Neuronal stem cell (in vitro differentiated cells): ENCODE measurements at regions not wholly inside any gene's neighbourhood (a gene's known extent, or its start where the extent isn't known, plus 50 kb on each side); places are given as distances from the start of the nearest gene placed in this dataset.

ENCODE experiments used
- DNase-seq: peaks from one replicate; pipeline ENCODE4 v3.0.0-alpha.2; 2013; ENCODE audit warnings: low spot score
- H2AFZ ChIP-seq: one replicate; pipeline ENCODE4 v1.6.1; 2013; ENCODE audit warnings: mild to moderate bottlenecking, low read length, inconsistent platforms
- H2AK5ac ChIP-seq: 2 replicates; pipeline ENCODE4 v1.6.1; 2013; ENCODE audit warnings: low read depth, mild to moderate bottlenecking, inconsistent platforms, low read length, moderate library complexity, mixed read lengths
- H2BK120ac ChIP-seq: 2 replicates; pipeline ENCODE4 v1.6.1; 2013; ENCODE audit warnings: low read depth, mild to moderate bottlenecking, inconsistent platforms, low read length, moderate library complexity, mixed read lengths
- H2BK12ac ChIP-seq: one replicate; pipeline ENCODE4 v1.6.1; 2013; ENCODE audit warnings: low read length, inconsistent platforms
- H2BK15ac ChIP-seq: 2 replicates; pipeline ENCODE4 v1.6.1; 2013; ENCODE audit warnings: mild to moderate bottlenecking, low read length, inconsistent platforms, mixed read lengths
- H2BK5ac ChIP-seq: one replicate; pipeline ENCODE4 v1.6.1; 2013; ENCODE audit warnings: inconsistent platforms, mild to moderate bottlenecking, low read length, moderate library complexity
- H3K14ac ChIP-seq: one replicate; pipeline ENCODE4 v1.6.1; 2013; ENCODE audit warnings: low read length, inconsistent platforms
- H3K18ac ChIP-seq: 2 replicates; pipeline ENCODE4 v1.6.1; 2013; ENCODE audit warnings: low read length, inconsistent platforms
- H3K23ac ChIP-seq: 2 replicates; pipeline ENCODE4 v1.6.1; 2013; ENCODE audit warnings: low read depth, mild to moderate bottlenecking, mixed read lengths, low read length, inconsistent platforms; ENCODE audit not compliant: poor library complexity
- H3K27ac ChIP-seq: replicated peaks from 3 replicates; pipeline ENCODE4 v1.5.1; 2013; ENCODE audit warnings: low read length, inconsistent platforms
- H3K27me3 ChIP-seq, 3 experiments: 2 replicates each; pipeline ENCODE4 v1.6.1; 2013; ENCODE audit warnings: low read length in 3 of 3, mild to moderate bottlenecking in 2 of 3, inconsistent platforms in 1 of 3, low read depth in 1 of 3, mixed read lengths in 1 of 3, moderate library complexity in 1 of 3; ENCODE audit not compliant: control insufficient read depth in 3 of 3, insufficient read depth in 3 of 3
- H3K36me3 ChIP-seq, 2 donors: replicated peaks in 1 of 2; 2 replicates each; pipeline ENCODE4 v1.6.1; 2013; ENCODE audit warnings: low read length in 2 of 2; ENCODE audit not compliant: control insufficient read depth in 2 of 2, insufficient read depth in 2 of 2
- H3K4ac ChIP-seq: 2 replicates; pipeline ENCODE4 v1.6.1; 2013; ENCODE audit warnings: inconsistent platforms, mild to moderate bottlenecking, low read length, moderate library complexity
- H3K4me1 ChIP-seq, 2 donors: 1 replicate in 1 of 2; 2 replicates in 1 of 2; pipeline ENCODE4 v1.6.1; 2013; ENCODE audit warnings: low read length in 2 of 2, low read depth in 1 of 2; ENCODE audit not compliant: control insufficient read depth in 2 of 2, insufficient read depth in 1 of 2
- H3K4me2 ChIP-seq: one replicate; pipeline ENCODE4 v1.6.1; 2013; ENCODE audit warnings: mild to moderate bottlenecking, low read length, inconsistent platforms; ENCODE audit not compliant: insufficient read depth, poor library complexity, severe bottlenecking
- H3K4me3 ChIP-seq, 2 donors: 2 replicates each; pipeline ENCODE4 v1.5.1; 2013; ENCODE audit warnings: low read length in 2 of 2, mild to moderate bottlenecking in 2 of 2, inconsistent platforms in 1 of 2, moderate library complexity in 1 of 2
- H3K79me1 ChIP-seq: one replicate; pipeline ENCODE4 v1.6.1; 2013; ENCODE audit warnings: low read depth, mild to moderate bottlenecking, inconsistent platforms, low read length, moderate library complexity
- H3K9ac ChIP-seq: one replicate; pipeline ENCODE4 v1.6.1; 2013; ENCODE audit warnings: mild to moderate bottlenecking, low read depth, low read length, inconsistent platforms; ENCODE audit not compliant: poor library complexity
- H3K9me3 ChIP-seq, 2 donors: replicated peaks in 1 of 2; 2 replicates each; pipeline versions ENCODE3 to v1.6.1; 2013; ENCODE audit warnings: low read length in 2 of 2, mild to moderate bottlenecking in 2 of 2, inconsistent platforms in 1 of 2, low read depth in 1 of 2, mixed read lengths in 1 of 2, moderate library complexity in 1 of 2; ENCODE audit not compliant: control insufficient read depth in 2 of 2, insufficient read depth in 1 of 2
- H4K8ac ChIP-seq: one replicate; pipeline ENCODE4 v1.6.1; 2013; ENCODE audit warnings: low read depth, mild to moderate bottlenecking, inconsistent platforms, low read length, moderate library complexity
- H4K91ac ChIP-seq: one replicate; pipeline ENCODE4 v1.6.1; 2013; ENCODE audit warnings: low read length, low read depth, mild to moderate bottlenecking, inconsistent platforms; ENCODE audit not compliant: poor library complexity
- WGBS, 2 donors: extraction: QIAGEN DNeasy Blood & Tissue Kit; methylation state at CpG; one replicate each; pipeline ENCODE4 v1.1.7; 2013; ENCODE audit warnings: missing lambda C conversion rate in 2 of 2, mixed read lengths in 1 of 2; ENCODE audit not compliant: insufficient read length in 2 of 2, insufficient replicate concordance in 1 of 2; ENCODE audit errors: extremely low coverage in 2 of 2; 5-methylcytosine and 5-hydroxymethylcytosine counted together

DNA sequence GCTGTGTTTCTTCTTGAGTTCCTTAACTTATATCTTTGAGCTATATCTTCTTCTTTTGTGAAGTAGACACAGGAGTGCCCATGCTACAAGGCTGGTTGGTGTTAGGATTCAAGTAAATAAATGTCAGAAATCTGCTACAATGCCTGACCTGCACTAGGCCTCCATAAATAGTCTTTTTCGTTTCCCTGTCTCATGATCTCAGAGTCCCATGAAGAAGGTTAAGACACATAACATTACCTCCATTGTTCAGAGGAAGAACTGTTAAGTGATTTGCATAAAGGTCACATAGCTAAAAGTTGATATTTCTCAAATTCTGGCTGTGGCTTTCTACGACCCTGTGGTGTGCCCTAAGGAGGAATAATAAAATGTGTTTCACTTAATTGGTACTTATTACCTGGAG, 228.4 kb downstream of the KCNS3 start:
- no peak overlapping the region for H3K9ac ChIP-seq
- H3K4me2 ChIP-seq: no peak overlapping the region
- no peak overlapping the region for H2BK5ac ChIP-seq
- no peak overlapping the region for H3K27ac ChIP-seq
- H3K4me3 ChIP-seq: no peak overlapping the region
- no peak overlapping the region for H2BK15ac ChIP-seq
- no peak overlapping the region for H2AFZ ChIP-seq
- no peak overlapping the region for H2AK5ac ChIP-seq
- H3K14ac ChIP-seq: no peak overlapping the region
- H3K27me3 ChIP-seq: no peaks in the 10 kb centered on the region
- H3K9me3 ChIP-seq: no peaks in the 10 kb centered on the region
- no peak for DNase-seq
- no peaks in the 10 kb centered on the region for H3K36me3 ChIP-seq
- no peak overlapping the region for H3K4ac ChIP-seq
- no peak overlapping the region for H2BK12ac ChIP-seq
- no peaks in the 10 kb centered on the region for H3K4me1 ChIP-seq
- H2BK120ac ChIP-seq: no peak overlapping the region
- H3K79me1 ChIP-seq: no peaks in the 10 kb centered on the region
- no peak overlapping the region for H3K23ac ChIP-seq
- no CpG with 5 or more reads among the region's 2 CpGs for WGBS, 2 donors
- no peak overlapping the region for H4K91ac ChIP-seq
- H3K18ac ChIP-seq: no peak overlapping the region
- no peak overlapping the region for H4K8ac ChIP-seq

GRCh38 chr2:18105929-18106328, 227.5 kb downstream of the KCNS3 start:
- DNase-seq: no peak

GRCh38 chr2:18104595-18105224, 226.2 kb downstream of the KCNS3 start:
- no peak overlapping the region for H4K91ac ChIP-seq
- WGBS, 2 donors: no CpG with 5 or more reads among the region's 5 CpGs
- no peak overlapping the region for H3K4me2 ChIP-seq
- no peak overlapping the region for H3K9ac ChIP-seq
- no peak overlapping the region for H2BK15ac ChIP-seq
- no peak for DNase-seq
- no peak overlapping the region for H3K18ac ChIP-seq
- H3K27ac ChIP-seq: no peak overlapping the region
- no peaks in the 10 kb centered on the region for H3K27me3 ChIP-seq
- H4K8ac ChIP-seq: no peak overlapping the region
- no peak overlapping the region for H2AFZ ChIP-seq
- no peak overlapping the region for H3K4me3 ChIP-seq
- H3K9me3 ChIP-seq: no peaks in the 10 kb centered on the region
- no peaks in the 10 kb centered on the region for H3K4me1 ChIP-seq
- H3K36me3 ChIP-seq: no peaks in the 10 kb centered on the region
- H2AK5ac ChIP-seq: no peak overlapping the region
- H2BK12ac ChIP-seq: no peak overlapping the region
- H2BK120ac ChIP-seq: no peak overlapping the region
- no peaks in the 10 kb centered on the region for H3K79me1 ChIP-seq
- H3K4ac ChIP-seq: no peak overlapping the region
- H3K14ac ChIP-seq: no peak overlapping the region
- no peak overlapping the region for H3K23ac ChIP-seq
- no peak overlapping the region for H2BK5ac ChIP-seq

More at GRCh38 chr2:18105929-18106328, 227.5 kb downstream of the KCNS3 start:
- Histone ChIP-seq H3K36me3 (no peaks in the 10 kb centered on the region), H2BK120ac (no peak overlapping the region), H3K14ac (no peak overlapping the region), H4K91ac (no peak overlapping the region), H2AK5ac (no peak overlapping the region), H3K9me3 (no peaks in the 10 kb centered on the region), H3K4me3 (no peak overlapping the region), H2BK5ac (no peak overlapping the region), H4K8ac (no peak overlapping the region), H3K27me3 (no peaks in the 10 kb centered on the region), H2AFZ (no peak overlapping the region), H2BK15ac (no peak overlapping the region), H2BK12ac (no peak overlapping the region), H3K4ac (no peak overlapping the region), H3K79me1 (no peaks in the 10 kb centered on the region), H3K9ac (no peak overlapping the region), H3K23ac (no peak overlapping the region), H3K4me2 (no peak overlapping the region), H3K4me1 (no peaks in the 10 kb centered on the region), H3K27ac (no peak overlapping the region), H3K18ac (no peak overlapping the region)
- WGBS, 2 donors: no CpG with 5 or more reads among the region's 1 CpG

- no peaks in the 10 kb centered on the region for H3K9me3 ChIP-seq
- H2BK120ac ChIP-seq: no peak overlapping the region
- no peak for DNase-seq
- H3K14ac ChIP-seq: no peak overlapping the region
- no peak overlapping the region for H3K23ac ChIP-seq
- no peak overlapping the region for H3K4ac ChIP-seq
- no peak overlapping the region for H3K9ac ChIP-seq
- no peaks in the 10 kb centered on the region for H3K79me1 ChIP-seq
- H3K36me3 ChIP-seq: no peaks in the 10 kb centered on the region
- H2BK5ac ChIP-seq: no peak overlapping the region
- no peak overlapping the region for H3K18ac ChIP-seq
- H3K4me1 ChIP-seq: no peaks in the 10 kb centered on the region
- H2AK5ac ChIP-seq: no peak overlapping the region
- H2AFZ ChIP-seq: no peak overlapping the region
- no peak overlapping the region for H3K4me3 ChIP-seq
- no peak overlapping the region for H4K91ac ChIP-seq
- H3K4me2 ChIP-seq: no peak overlapping the region
- H2BK12ac ChIP-seq: no peak overlapping the region
- H4K8ac ChIP-seq: no peak overlapping the region
- H3K27me3 ChIP-seq: no peaks in the 10 kb centered on the region
- H2BK15ac ChIP-seq: no peak overlapping the region
- no peak overlapping the region for H3K27ac ChIP-seq
- WGBS, 2 donors: no CpG with 5 or more reads among the region's 4 CpGs
Observed at GRCh38 chr2:18096836-18097405, 218.5 kb downstream of the KCNS3 start.
